ENCODE measurements at regions not wholly inside any gene's neighbourhood (a gene's known extent, or its start where the extent isn't known, plus 50 kb on each side); places are given as distances from the start of the nearest gene placed in this dataset.

DNA sequence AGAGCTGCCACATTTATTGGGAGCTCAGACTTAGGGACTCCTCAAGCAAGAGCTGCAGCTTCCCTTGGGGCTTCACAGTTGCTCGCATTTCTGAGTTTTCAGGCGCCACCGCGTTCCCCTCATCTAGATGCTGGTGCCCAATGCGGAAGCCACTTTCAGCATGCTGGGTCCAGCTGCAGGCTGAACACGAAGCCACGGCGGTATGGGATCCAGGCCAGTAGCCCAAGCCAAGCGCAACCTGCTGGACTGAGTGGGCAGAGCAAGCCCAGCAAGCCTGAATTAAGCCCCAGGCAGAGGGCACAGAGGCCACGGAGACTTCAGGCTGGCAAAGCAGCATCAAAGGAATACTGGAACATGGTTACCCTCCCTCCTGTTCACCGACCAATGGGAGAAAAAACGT lies 391.5 kb downstream of the HTR1A start:
- Histone ChIP-seq H3K27ac (no peak overlapping the region), H3K36me3 (ENCODE audit: insufficient read depth, low read length) (no peaks in the 10 kb centered on the region), H3K9ac (ENCODE audit: insufficient read length) (no peak overlapping the region), H3K4me3 (no peak overlapping the region), H3K9me3 (ENCODE audit: low read depth, low read length) (no peaks in the 10 kb centered on the region)
- TF ChIP-seq FOXP2 (optimal IDR thresholded peaks at IDR 0.05; ENCODE audit: control extremely low read depth, extremely low read length, insufficient read depth) (no peak), POLR2AphosphoS5 (IDR thresholded peaks at IDR 0.05; ENCODE audit: borderline replicate concordance, low read depth, low read length) (no peak), EZH2 (IDR thresholded peaks at IDR 0.05) (no peak)
- no peak for DNase-seq (ENCODE audit: low read depth, low spot score)

- Histone ChIP-seq H3K27ac (no peak overlapping the region), H3K9ac (ENCODE audit: insufficient read length) (no peak overlapping the region), H3K9me3 (ENCODE audit: low read depth, low read length) (no peaks in the 10 kb centered on the region), H3K36me3 (ENCODE audit: insufficient read depth, low read length) (no peaks in the 10 kb centered on the region), H3K4me3 (no peak overlapping the region)
- TF ChIP-seq EZH2 (IDR thresholded peaks at IDR 0.05), result no peak
- no peak for TF ChIP-seq POLR2AphosphoS5 (IDR thresholded peaks at IDR 0.05; ENCODE audit: borderline replicate concordance, low read depth, low read length)
- no peak for TF ChIP-seq FOXP2 (optimal IDR thresholded peaks at IDR 0.05; ENCODE audit: control extremely low read depth, extremely low read length, insufficient read depth)
- DNase-seq (ENCODE audit: low read depth, low spot score), result no peak
Measured at GRCh38 chr5:63564789-63565188, 397.5 kb downstream of the HTR1A start.

DNA sequence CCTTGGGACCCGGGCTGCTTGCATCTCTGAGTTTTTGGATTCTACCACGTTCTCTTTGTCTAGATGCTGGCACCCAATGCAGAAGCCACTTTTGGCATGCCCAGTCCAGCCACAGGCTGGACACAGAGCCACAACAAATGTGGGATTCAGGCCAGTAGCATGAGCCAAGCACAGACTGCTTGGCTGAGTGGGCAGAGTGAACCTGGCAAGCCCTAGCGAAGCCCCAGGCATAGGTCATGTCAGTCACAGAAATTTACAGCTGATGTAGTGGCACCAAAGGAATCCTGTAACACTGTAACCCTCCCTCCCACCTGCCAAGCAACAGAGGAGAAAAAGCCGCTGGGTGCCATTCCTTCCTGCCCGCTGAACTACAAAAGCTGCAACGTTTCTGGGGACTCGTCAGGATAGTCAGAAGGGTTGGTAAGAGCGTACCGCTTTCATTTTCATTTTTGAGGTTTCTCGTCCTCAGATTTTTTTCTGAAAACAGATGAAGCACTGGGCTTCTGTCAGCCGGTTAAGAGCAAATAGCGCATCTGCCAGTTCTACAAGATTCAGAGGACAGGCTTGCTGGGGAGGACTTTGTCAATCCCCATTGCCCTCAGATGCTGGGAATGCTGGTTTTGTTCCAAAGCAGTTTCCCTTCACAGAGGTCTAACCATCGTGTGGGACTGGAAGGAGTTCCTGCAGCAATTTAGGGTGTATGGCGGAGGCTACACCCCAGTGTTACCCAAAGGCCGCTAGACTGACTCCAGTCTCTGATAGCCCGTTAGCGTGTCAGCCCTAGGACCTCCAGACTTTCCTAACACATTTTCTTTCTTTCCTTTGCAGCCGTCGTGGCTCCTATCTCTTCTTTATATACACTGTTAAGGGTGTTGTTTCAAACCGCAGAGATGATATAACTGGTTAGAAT lies 399.0 kb downstream of the HTR1A start:
- TF ChIP-seq FOXP2 (optimal IDR thresholded peaks at IDR 0.05; ENCODE audit: control extremely low read depth, extremely low read length, insufficient read depth), result no peak
- TF ChIP-seq POLR2AphosphoS5 (IDR thresholded peaks at IDR 0.05; ENCODE audit: borderline replicate concordance, low read depth, low read length), result no peak
- TF ChIP-seq EZH2 (IDR thresholded peaks at IDR 0.05), result no peak
- Histone ChIP-seq H3K36me3 (ENCODE audit: insufficient read depth, low read length) (no peaks in the 10 kb centered on the region), H3K9ac (ENCODE audit: insufficient read length) (no peak overlapping the region), H3K9me3 (ENCODE audit: low read depth, low read length) (no peaks in the 10 kb centered on the region), H3K4me3 (no peak overlapping the region), H3K27ac (no peak overlapping the region)
- DNase-seq (ENCODE audit: low read depth, low spot score), result no peak

- no peak overlapping the region for H3K9ac ChIP-seq (ENCODE audit: insufficient read length)
- TF ChIP-seq POLR2AphosphoS5 (IDR thresholded peaks at IDR 0.05; ENCODE audit: borderline replicate concordance, low read depth, low read length) (no peak), FOXP2 (optimal IDR thresholded peaks at IDR 0.05; ENCODE audit: control extremely low read depth, extremely low read length, insufficient read depth) (no peak), EZH2 (IDR thresholded peaks at IDR 0.05) (no peak)
- H3K36me3 ChIP-seq (ENCODE audit: insufficient read depth, low read length), result no peaks in the 10 kb centered on the region
- H3K27ac ChIP-seq, result no peak overlapping the region
- H3K4me3 ChIP-seq, result no peak overlapping the region
- no peaks in the 10 kb centered on the region for H3K9me3 ChIP-seq (ENCODE audit: low read depth, low read length)
- no peak for DNase-seq (ENCODE audit: low read depth, low spot score)
Measured at GRCh38 chr5:63555874-63556273, 406.4 kb downstream of the HTR1A start.

GRCh38 chr5:63554191-63554590 lies 408.1 kb downstream of the HTR1A start:
- no peaks in the 10 kb centered on the region for H3K9me3 ChIP-seq (ENCODE audit: low read depth, low read length)
- H3K9ac ChIP-seq (ENCODE audit: insufficient read length), result no peak overlapping the region
- TF ChIP-seq FOXP2 (optimal IDR thresholded peaks at IDR 0.05; ENCODE audit: control extremely low read depth, extremely low read length, insufficient read depth), result no peak
- TF ChIP-seq EZH2 (IDR thresholded peaks at IDR 0.05), result no peak
- TF ChIP-seq POLR2AphosphoS5 (IDR thresholded peaks at IDR 0.05; ENCODE audit: borderline replicate concordance, low read depth, low read length), result no peak
- DNase-seq (ENCODE audit: low read depth, low spot score), result no peak
- no peaks in the 10 kb centered on the region for H3K36me3 ChIP-seq (ENCODE audit: insufficient read depth, low read length)
- H3K4me3 ChIP-seq, result no peak overlapping the region
- H3K27ac ChIP-seq, result no peak overlapping the region

DNA sequence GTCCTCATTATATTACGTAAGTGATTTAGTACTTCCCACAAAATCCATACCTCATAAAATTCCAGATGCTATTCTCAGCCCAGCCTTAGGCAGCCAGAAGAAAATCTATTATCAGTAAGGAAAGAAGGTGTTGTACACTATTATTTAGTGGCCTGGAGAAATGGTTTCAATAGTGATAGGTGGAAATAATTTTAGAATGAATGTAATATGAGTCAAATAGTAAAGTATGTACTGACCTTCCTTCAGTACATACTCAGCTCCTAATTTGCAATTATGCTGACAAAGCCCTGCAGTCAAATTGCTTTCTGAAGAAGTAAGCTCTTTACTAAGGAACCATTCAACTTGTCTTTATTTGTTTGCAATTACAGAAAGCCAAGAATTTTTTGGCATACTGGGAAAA lies 409.2 kb downstream of the HTR1A start:
- no peaks in the 10 kb centered on the region for H3K36me3 ChIP-seq (ENCODE audit: insufficient read depth, low read length)
- no peak overlapping the region for H3K27ac ChIP-seq
- no peak for DNase-seq (ENCODE audit: low read depth, low spot score)
- H3K9ac ChIP-seq (ENCODE audit: insufficient read length), result no peak overlapping the region
- no peak overlapping the region for H3K4me3 ChIP-seq
- TF ChIP-seq FOXP2 (optimal IDR thresholded peaks at IDR 0.05; ENCODE audit: control extremely low read depth, extremely low read length, insufficient read depth) (no peak), POLR2AphosphoS5 (IDR thresholded peaks at IDR 0.05; ENCODE audit: borderline replicate concordance, low read depth, low read length) (no peak), EZH2 (IDR thresholded peaks at IDR 0.05) (no peak)
- no peaks in the 10 kb centered on the region for H3K9me3 ChIP-seq (ENCODE audit: low read depth, low read length)

- Histone ChIP-seq H3K4me3 (no peak overlapping the region), H3K9ac (ENCODE audit: insufficient read length) (no peak overlapping the region), H3K9me3 (ENCODE audit: low read depth, low read length) (no peaks in the 10 kb centered on the region), H3K36me3 (ENCODE audit: insufficient read depth, low read length) (no peaks in the 10 kb centered on the region), H3K27ac (no peak overlapping the region)
- DNase-seq (ENCODE audit: low read depth, low spot score), result no peak
- TF ChIP-seq EZH2 (IDR thresholded peaks at IDR 0.05) (no peak), POLR2AphosphoS5 (IDR thresholded peaks at IDR 0.05; ENCODE audit: borderline replicate concordance, low read depth, low read length) (no peak), FOXP2 (optimal IDR thresholded peaks at IDR 0.05; ENCODE audit: control extremely low read depth, extremely low read length, insufficient read depth) (no peak)
Measured at GRCh38 chr5:63535840-63536602, 426.2 kb downstream of the HTR1A start.

GRCh38 chr5:63524281-63524680 lies 438.0 kb downstream of the HTR1A start:
- H3K9me3 ChIP-seq (ENCODE audit: low read depth, low read length), result no peaks in the 10 kb centered on the region
- H3K9ac ChIP-seq (ENCODE audit: insufficient read length), result no peak overlapping the region
- no peak overlapping the region for H3K27ac ChIP-seq
- TF ChIP-seq POLR2AphosphoS5 (IDR thresholded peaks at IDR 0.05; ENCODE audit: borderline replicate concordance, low read depth, low read length), result no peak
- TF ChIP-seq FOXP2 (optimal IDR thresholded peaks at IDR 0.05; ENCODE audit: control extremely low read depth, extremely low read length, insufficient read depth), result no peak
- no peak for TF ChIP-seq EZH2 (IDR thresholded peaks at IDR 0.05)
- H3K4me3 ChIP-seq, result no peak overlapping the region
- no peak for DNase-seq (ENCODE audit: low read depth, low spot score)
- H3K36me3 ChIP-seq (ENCODE audit: insufficient read depth, low read length), result no peaks in the 10 kb centered on the region

All from SK-N-MC (cell line).